Activated CD4-positive, alpha-beta T cell treated with anti-CD3 and anti-CD28 coated beads, Interleukin-10, Interleukin-2, amounts not matched to agents 100 ng/mL and 50 ng/mL, durations not matched to agents 16 hours and 8 hours (primary cell): ENCODE measurements at regions not wholly inside any gene's neighbourhood (a gene's known extent, or its start where the extent isn't known, plus 50 kb on each side); places are given as distances from the start of the nearest gene placed in this dataset.
"Not testable (repeated sequence)": the region's sequence is repeated elsewhere in the genome, so short reads cannot be mapped to it uniquely, and the experiment has no call there.

ENCODE experiments used
- DNase-seq: peaks from one replicate; pipeline ENCODE4 v3.0.0-alpha.2; 2020

- not testable (repeated sequence) for DNase-seq
Observed at GRCh38 chr3:159052494-159052893, 250.6 kb downstream of the MFSD1 start.

GRCh38 chr3:159057621-159058020 lies 255.8 kb downstream of the MFSD1 start:
- no peak for DNase-seq

- no peak for DNase-seq
Observed at GRCh38 chr3:159058859-159059258, 257.0 kb downstream of the MFSD1 start.

GRCh38 chr3:159059395-159059794 lies 257.5 kb downstream of the MFSD1 start:
- DNase-seq: no peak

- DNase-seq: no peak
Observed at GRCh38 chr3:159062734-159063410, 261.0 kb downstream of the MFSD1 start.

GRCh38 chr3:159069091-159069490 lies 267.2 kb downstream of the MFSD1 start, which contains the start of gene IQCJ:
TSS of gene IQCJ (plus strand) at chr3:159069319.
- DNase-seq: no peak

GRCh38 chr3:159069866-159070425 lies 268.1 kb downstream of the MFSD1 start:
- no peak for DNase-seq

GRCh38 chr3:159074756-159075701 lies 273.2 kb downstream of the MFSD1 start:
- DNase-seq: no peak

GRCh38 chr3:159077860-159078259 lies 276.0 kb downstream of the MFSD1 start:
- DNase-seq: no peak

- no peak for DNase-seq
Observed at GRCh38 chr3:159080256-159080655, 278.4 kb downstream of the MFSD1 start.

GRCh38 chr3:159080821-159081220 lies 279.0 kb downstream of the MFSD1 start:
- no peak for DNase-seq

- DNase-seq: no peak
Observed at GRCh38 chr3:159082519-159082918, 280.7 kb downstream of the MFSD1 start.

- DNase-seq: no peak
Observed at GRCh38 chr3:159091936-159092335, 290.1 kb downstream of the MFSD1 start.

GRCh38 chr3:159102001-159102400 lies 300.1 kb downstream of the MFSD1 start:
- no peak for DNase-seq

GRCh38 chr3:159112724-159113123 lies 310.9 kb downstream of the MFSD1 start:
- no peak for DNase-seq

GRCh38 chr3:159113221-159113875 lies 311.5 kb downstream of the MFSD1 start:
- DNase-seq: no peak

- no peak for DNase-seq
Observed at GRCh38 chr3:159114582-159114981, 312.7 kb downstream of the MFSD1 start.

GRCh38 chr3:159123877-159124276 lies 322.0 kb downstream of the MFSD1 start:
- DNase-seq: no peak

GRCh38 chr3:159126261-159127020 lies 324.6 kb downstream of the MFSD1 start:
- DNase-seq: no peak

GRCh38 chr3:159127021-159127392 lies 325.2 kb downstream of the MFSD1 start:
- DNase-seq: no peak

- no peak for DNase-seq
Observed at GRCh38 chr3:159128628-159129027, 326.8 kb downstream of the MFSD1 start.

- DNase-seq: no peak
Observed at GRCh38 chr3:159130108-159130507, 328.3 kb downstream of the MFSD1 start.
